Keratinocyte (primary cell): ENCODE measurements at regions not wholly inside any gene's neighbourhood (a gene's known extent, or its start where the extent isn't known, plus 50 kb on each side); places are given as distances from the start of the nearest gene placed in this dataset.
"Not testable (repeated sequence)": the region's sequence is repeated elsewhere in the genome, so short reads cannot be mapped to it uniquely, and the experiment has no call there.

Experiments
- DNase-seq: peaks from one replicate; pipeline ENCODE4 v3.0.0-alpha.2; 2011; ENCODE audit warnings: low read depth, missing footprints, low spot score
- FAIRE-seq: peaks from 2 replicates; lab custom pipeline; 2011; peaks lifted over from hg19 to GRCh38; lab: Jason Lieb, UNC
- H2AFZ ChIP-seq: 2 replicates; pipeline ENCODE4 v1.6.0; 2012; ENCODE audit warnings: low read length, control low read depth, inconsistent platforms; ENCODE audit not compliant: control insufficient read depth
- H3K27ac ChIP-seq: 2 replicates; pipeline ENCODE4 v1.5.1; 2011; ENCODE audit warnings: low read length; ENCODE audit not compliant: control insufficient read depth, insufficient read depth
- H3K27me3 ChIP-seq: 3 replicates; pipeline ENCODE4 v1.6.0; 2011; ENCODE audit warnings: low read length; ENCODE audit not compliant: control insufficient read depth, insufficient read depth; ENCODE audit errors: extremely low read depth
- H3K36me3 ChIP-seq, 2 experiments: 2 replicates in 1 of 2; 3 replicates in 1 of 2; pipeline ENCODE4 v1.5.1; 2011; ENCODE audit warnings: low read length in 2 of 2, mild to moderate bottlenecking in 1 of 2; ENCODE audit not compliant: control insufficient read depth in 2 of 2, insufficient read depth in 2 of 2; ENCODE audit errors: extremely low read depth in 1 of 2
- H3K4me1 ChIP-seq: 3 replicates; pipeline ENCODE4 v1.5.1; 2011; ENCODE audit warnings: low read length; ENCODE audit not compliant: control insufficient read depth, insufficient read depth; ENCODE audit errors: extremely low read depth
- H3K4me2 ChIP-seq: 3 replicates; pipeline ENCODE4 v1.6.0; 2011; ENCODE audit warnings: low read depth, low read length; ENCODE audit not compliant: control insufficient read depth, insufficient read depth; ENCODE audit errors: extremely low read depth
- H3K4me3 ChIP-seq, 3 experiments: fragments of 200-600 bp in 1 of 3; sonication (generic) in 1 of 3; 2 replicates in 2 of 3; 3 replicates in 1 of 3; pipeline ENCODE4 v1.5.1; 2011 to 2016; ENCODE audit warnings: low read length in 3 of 3, mild to moderate bottlenecking in 3 of 3, control low read depth in 2 of 3, inconsistent platforms in 1 of 3, low read depth in 1 of 3, mixed read lengths in 1 of 3, mixed run types in 1 of 3, moderate library complexity in 1 of 3; ENCODE audit not compliant: control insufficient read depth in 2 of 3, insufficient read depth in 2 of 3; ENCODE audit errors: extremely low read depth in 1 of 3
- H3K79me2 ChIP-seq: 2 replicates; pipeline ENCODE4 v1.6.0; 2012; ENCODE audit warnings: low read length; ENCODE audit not compliant: control insufficient read depth, insufficient read depth
- H3K9ac ChIP-seq: 3 replicates; pipeline ENCODE4 v1.6.0; 2011; ENCODE audit warnings: low read length; ENCODE audit not compliant: control insufficient read depth, insufficient read depth; ENCODE audit errors: extremely low read depth
- H3K9me1 ChIP-seq: 3 replicates; pipeline ENCODE4 v1.6.0; 2011; ENCODE audit warnings: low read length; ENCODE audit not compliant: control insufficient read depth, insufficient read depth; ENCODE audit errors: extremely low read depth
- H3K9me3 ChIP-seq: 2 replicates; pipeline ENCODE4 v1.5.1; 2012; ENCODE audit warnings: low read depth, low read length; ENCODE audit not compliant: control insufficient read depth
- H4K20me1 ChIP-seq: 3 replicates; pipeline ENCODE4 v1.6.0; 2011; ENCODE audit warnings: low read length; ENCODE audit not compliant: control insufficient read depth, insufficient read depth; ENCODE audit errors: extremely low read depth
- CTCF ChIP-seq, 3 experiments: IDR thresholded peaks in 1 of 3; conservative IDR thresholded peaks in 1 of 3; optimal IDR thresholded peaks in 1 of 3; 2 replicates in 2 of 3; 3 replicates in 1 of 3; pipeline versions ENCODE3 to v1.5.1; 2011; ENCODE audit warnings: low read length in 3 of 3, mild to moderate bottlenecking in 3 of 3, moderate library complexity in 2 of 3, control low read depth in 1 of 3, inconsistent platforms in 1 of 3; ENCODE audit not compliant: insufficient read depth in 2 of 3; ENCODE audit errors: extremely low read depth in 1 of 3
- EZH2 ChIP-seq: IDR thresholded peaks from one replicate; pipeline ENCODE4 v1.6.1; 2012; ENCODE audit warnings: inconsistent platforms, mild to moderate bottlenecking, low read length, moderate library complexity
- dilution Hi-C: fragments of 300-500 bp; cut with MboI; formaldehyde crosslinking; loops from one replicate; pipeline ENCODE4 v1.7.0; 2020; ENCODE audit warnings: low sequenced_read_pairs; ENCODE audit not compliant: extremely low pct_ligation_motif_present

GRCh38 chr4:145266881-145267280 is 86.5 kb upstream of the OTUD4 start:
- Histone ChIP-seq H3K4me1 (no peaks in the 10 kb centered on the region), H2AFZ (no peak overlapping the region), H4K20me1 (no peaks in the 10 kb centered on the region), H3K4me3 (no peak overlapping the region), H3K9me1 (no peaks in the 10 kb centered on the region), H3K79me2 (no peaks in the 10 kb centered on the region), H3K36me3 (no peaks in the 10 kb centered on the region), H3K4me2 (no peak overlapping the region), H3K9me3 (no peaks in the 10 kb centered on the region), H3K27ac (no peak overlapping the region), H3K27me3 (no peaks in the 10 kb centered on the region), H3K9ac (no peak overlapping the region)
- TF ChIP-seq EZH2 (no peak), CTCF (optimal IDR thresholded peaks at IDR 0.05 in 1 of 3, IDR thresholded peaks at IDR 0.05 in 1 of 3, conservative IDR thresholded peaks at IDR 0.05 in 1 of 3; ENCODE audit: extremely low read depth in 1 of 3, insufficient read depth in 2 of 3, low read length in 3 of 3) (no peak)
- no peak for DNase-seq
- dilution Hi-C loops = no loop called here
- FAIRE-seq = no peak

- TF ChIP-seq EZH2 (no peak), CTCF (optimal IDR thresholded peaks at IDR 0.05 in 1 of 3, IDR thresholded peaks at IDR 0.05 in 1 of 3, conservative IDR thresholded peaks at IDR 0.05 in 1 of 3; ENCODE audit: extremely low read depth in 1 of 3, insufficient read depth in 2 of 3, low read length in 3 of 3) (no peak)
- no peak for FAIRE-seq
- DNase-seq = no peak
- dilution Hi-C loops = no loop called here
- no peaks in the 10 kb centered on the region for H4K20me1 ChIP-seq
- H3K27me3 ChIP-seq = no peaks in the 10 kb centered on the region
- H3K79me2 ChIP-seq = no peaks in the 10 kb centered on the region
- H3K4me2 ChIP-seq = no peak overlapping the region
- H3K4me3 ChIP-seq = no peak overlapping the region
- H3K4me1 ChIP-seq = no peaks in the 10 kb centered on the region
- H3K9me3 ChIP-seq = no peaks in the 10 kb centered on the region
- H3K36me3 ChIP-seq = no peaks in the 10 kb centered on the region
- no peak overlapping the region for H3K27ac ChIP-seq
- no peak overlapping the region for H2AFZ ChIP-seq
- no peak overlapping the region for H3K9ac ChIP-seq
- no peaks in the 10 kb centered on the region for H3K9me1 ChIP-seq
These were observed 79.7 kb upstream of the OTUD4 start for GRCh38 chr4:145260091-145260490.

- H3K36me3 ChIP-seq, H3K9me1 ChIP-seq, H3K9ac ChIP-seq, dilution Hi-C loops, H3K4me2 ChIP-seq, H3K9me3 ChIP-seq, H3K27ac ChIP-seq, H3K4me3 ChIP-seq, FAIRE-seq, DNase-seq, H4K20me1 ChIP-seq, H3K27me3 ChIP-seq, H3K4me1 ChIP-seq, H2AFZ ChIP-seq, H3K79me2 ChIP-seq: not testable (repeated sequence)
These were observed 74.9 kb upstream of the OTUD4 start for GRCh38 chr4:145255311-145255710.
